ENCODE measurements at regions not wholly inside any gene's neighbourhood (a gene's known extent, or its start where the extent isn't known, plus 50 kb on each side); places are given as distances from the start of the nearest gene placed in this dataset.

- H3K27ac Mint-ChIP-seq: peak overlapping the region; percentile 20; the same call in 1 of the 2 replicates
- no peak for TF ChIP-seq CTCF (IDR thresholded peaks at IDR 0.05)
These were observed 125.5 kb downstream of the GPAT3 start for GRCh38 chr4:83661359-83661758.

DNA sequence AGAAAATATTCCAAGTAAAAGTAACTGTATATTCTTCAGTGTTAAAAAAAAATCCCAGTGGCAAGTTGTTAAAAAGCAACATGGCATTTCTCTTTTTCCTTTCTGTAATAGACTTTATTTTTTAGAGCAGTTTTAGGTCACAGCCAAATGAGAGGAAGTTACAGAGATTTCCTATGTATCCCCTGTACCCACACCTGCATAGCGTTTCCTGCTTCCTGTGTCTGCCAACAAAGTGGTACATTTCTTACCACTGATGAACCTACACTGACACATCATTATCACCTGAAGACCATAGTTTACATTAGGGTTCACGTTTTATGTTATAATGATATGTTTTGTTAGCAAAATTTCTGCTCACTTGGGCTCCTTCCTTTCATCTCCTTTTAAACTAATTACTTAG is 124.7 kb downstream of the GPAT3 start:
- Mint-ChIP-seq H3K27ac (no peak overlapping the region), H3K4me3 (no peak overlapping the region), H3K4me1 (ENCODE audit: low read depth) (peaks cover 30% of the 10 kb centered on the region), H3K36me3 (ENCODE audit: low read depth) (no peaks in the 10 kb centered on the region), H3K27me3 (ENCODE audit: insufficient read depth) (peaks cover 15% of the 10 kb centered on the region), H3K9me3 (no peaks in the 10 kb centered on the region)
- TF ChIP-seq CTCF (IDR thresholded peaks at IDR 0.05): no peak
- no peak for DNase-seq

More at GRCh38 chr4:83661359-83661758, 125.5 kb downstream of the GPAT3 start:
- Mint-ChIP-seq H3K9me3 (no peaks in the 10 kb centered on the region), H3K4me3 (peak overlapping the region; percentile 30; the same call in 1 of the 2 replicates), H3K36me3 (ENCODE audit: low read depth) (no peaks in the 10 kb centered on the region), H3K27me3 (ENCODE audit: insufficient read depth) (peaks cover 15% of the 10 kb centered on the region), H3K4me1 (ENCODE audit: low read depth) (peaks cover 30% of the 10 kb centered on the region)
- no peak for DNase-seq

DNA sequence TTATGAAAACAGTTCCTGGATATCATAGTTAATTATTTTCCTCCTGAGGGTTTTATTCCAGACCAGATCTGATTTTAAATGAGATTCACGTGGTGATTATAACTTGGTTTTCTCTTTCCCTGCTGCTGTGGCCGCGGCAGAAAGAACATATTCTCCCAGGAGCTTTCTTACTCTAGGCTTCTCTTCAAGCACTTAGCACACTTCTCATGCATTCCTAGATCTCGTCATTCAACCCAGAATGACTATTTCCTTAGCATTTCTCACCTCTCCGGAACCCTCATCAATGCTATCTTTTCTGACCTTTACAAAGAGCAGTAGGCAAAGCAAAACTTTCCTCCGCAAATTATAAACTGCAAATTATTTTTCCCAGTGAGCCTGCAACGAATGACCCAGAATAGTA is 122.9 kb downstream of the GPAT3 start:
- TF ChIP-seq CTCF (IDR thresholded peaks at IDR 0.05): no peak
- H3K27ac Mint-ChIP-seq: no peak overlapping the region
- no peak overlapping the region; the same call in 1 of the 2 replicates for H3K4me3 Mint-ChIP-seq
- H3K36me3 Mint-ChIP-seq (ENCODE audit: low read depth): no peaks in the 10 kb centered on the region
- no peak for DNase-seq
- H3K4me1 Mint-ChIP-seq (ENCODE audit: low read depth): peaks cover 30% of the 10 kb centered on the region
- peaks cover 17% of the 10 kb centered on the region for H3K27me3 Mint-ChIP-seq (ENCODE audit: insufficient read depth)
- H3K9me3 Mint-ChIP-seq: no peaks in the 10 kb centered on the region

DNA sequence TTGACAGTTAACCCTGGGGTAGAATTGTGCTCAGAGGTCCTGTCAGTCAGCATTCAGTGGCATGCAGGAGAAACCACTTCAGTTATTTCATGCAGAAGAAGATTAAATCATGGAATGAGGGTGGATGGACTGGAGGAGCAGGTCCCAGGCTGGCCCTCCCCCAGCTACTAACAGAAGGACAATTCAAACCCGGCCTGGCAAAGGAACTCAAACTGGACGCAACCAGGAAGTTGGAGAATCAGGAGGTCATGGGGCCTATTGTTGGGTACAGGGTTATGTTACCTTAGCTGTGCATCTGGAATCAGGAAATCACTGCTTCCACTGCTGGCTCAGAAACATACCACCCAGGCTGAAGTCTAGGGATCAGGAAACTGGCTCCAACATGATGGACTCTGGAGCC is 121.4 kb downstream of the GPAT3 start:
- Mint-ChIP-seq H3K4me3 (no peak overlapping the region), H3K27ac (no peak overlapping the region), H3K4me1 (ENCODE audit: low read depth) (peaks cover 27% of the 10 kb centered on the region), H3K36me3 (ENCODE audit: low read depth) (no peaks in the 10 kb centered on the region), H3K27me3 (ENCODE audit: insufficient read depth) (peaks cover 16% of the 10 kb centered on the region), H3K9me3 (no peaks in the 10 kb centered on the region)
- no peak for TF ChIP-seq CTCF (IDR thresholded peaks at IDR 0.05)
- no peak for DNase-seq

Measured in HFFc6 (cell line).